ENCODE measurements at regions not wholly inside any gene's neighbourhood (a gene's known extent, or its start where the extent isn't known, plus 50 kb on each side); places are given as distances from the start of the nearest gene placed in this dataset.

DNA sequence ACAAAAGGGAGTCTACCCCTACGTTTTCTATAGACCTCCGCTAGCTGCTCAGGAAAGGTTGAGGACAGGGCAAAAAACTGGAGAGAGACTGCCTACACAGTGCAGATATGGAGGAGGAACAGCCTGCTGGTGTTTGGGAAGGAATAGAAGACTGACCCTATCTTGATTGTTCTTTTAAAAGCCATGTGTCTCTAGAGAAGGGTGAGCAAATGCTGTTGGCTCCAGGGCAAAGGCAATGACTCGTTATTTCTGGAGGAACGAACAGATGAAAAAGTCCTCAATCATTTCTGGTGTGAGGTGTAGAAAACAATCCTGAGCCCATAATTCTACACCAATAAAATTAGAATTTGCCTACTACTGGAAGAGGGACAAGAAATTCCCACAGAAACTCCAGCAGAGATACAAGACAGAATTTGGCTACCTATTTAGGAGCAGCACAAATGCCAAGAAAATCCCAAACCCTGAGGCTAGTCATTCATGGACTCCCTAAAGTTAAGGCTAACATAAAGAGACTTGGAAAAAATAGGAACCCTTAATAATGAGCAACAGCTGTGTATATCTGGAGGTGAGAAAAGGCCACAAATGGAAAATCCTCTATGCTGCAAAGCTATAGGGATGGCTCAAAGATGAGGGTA lies 1206.3 kb upstream of the CNTN5 start:
- no peak for DNase-seq

DNA sequence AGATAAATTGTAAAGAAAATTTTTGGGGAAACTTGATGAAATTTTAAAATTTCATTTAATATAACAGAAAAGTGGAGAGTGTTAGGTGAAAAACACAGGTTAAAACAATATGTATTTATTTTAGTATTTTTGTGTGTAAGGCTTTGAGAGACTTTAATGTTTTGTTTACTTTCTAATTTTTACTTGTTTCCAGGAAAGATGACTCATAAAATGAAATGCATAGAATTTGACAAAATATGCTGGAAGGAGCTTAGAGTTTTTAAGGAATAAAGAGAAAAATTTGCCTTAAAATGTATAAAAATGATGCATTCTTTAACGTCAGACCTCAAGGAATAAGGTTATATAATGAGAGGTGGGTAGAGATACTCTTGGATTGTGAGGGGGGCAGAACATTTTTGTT lies 1205.1 kb upstream of the CNTN5 start:
- no peak for DNase-seq

DNA sequence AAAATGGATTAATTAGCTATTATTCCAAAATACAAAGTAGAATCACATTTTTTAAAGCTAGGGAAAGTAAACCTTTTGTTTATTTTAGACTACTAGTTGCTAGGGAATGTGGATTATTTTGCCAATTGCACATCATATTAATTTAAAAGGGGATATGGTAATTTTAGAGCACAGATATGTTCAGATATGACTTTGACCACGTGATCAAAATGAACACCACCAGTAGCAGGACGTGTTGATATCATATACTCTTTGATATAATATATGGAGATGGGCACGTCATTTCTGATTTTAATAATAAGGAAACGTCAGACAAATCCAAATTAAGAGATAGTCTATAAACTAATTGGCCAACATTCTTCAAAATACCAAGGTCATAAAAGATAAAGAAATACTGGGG lies 1188.3 kb upstream of the CNTN5 start:
- no peak for DNase-seq

DNA sequence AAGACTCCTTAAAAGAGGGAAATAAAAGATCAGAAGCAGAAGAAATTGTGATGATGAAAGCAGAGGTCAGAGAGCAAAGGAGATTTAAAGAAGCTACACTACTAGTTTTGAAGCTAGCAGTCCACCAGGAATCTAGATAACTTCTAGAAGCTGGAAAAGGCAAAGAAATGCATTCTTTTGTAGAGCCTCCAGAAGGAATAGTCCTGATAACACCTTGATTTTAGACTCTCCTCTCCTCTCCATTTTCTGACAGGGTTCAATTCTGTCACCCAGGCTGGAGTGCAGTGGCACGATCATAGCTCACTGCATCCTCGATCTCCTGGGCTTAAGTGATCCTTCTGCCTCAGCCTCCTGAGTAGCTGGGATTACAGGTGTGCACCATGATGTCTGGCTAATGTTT lies 1187.3 kb upstream of the CNTN5 start:
- no peak for DNase-seq

DNA sequence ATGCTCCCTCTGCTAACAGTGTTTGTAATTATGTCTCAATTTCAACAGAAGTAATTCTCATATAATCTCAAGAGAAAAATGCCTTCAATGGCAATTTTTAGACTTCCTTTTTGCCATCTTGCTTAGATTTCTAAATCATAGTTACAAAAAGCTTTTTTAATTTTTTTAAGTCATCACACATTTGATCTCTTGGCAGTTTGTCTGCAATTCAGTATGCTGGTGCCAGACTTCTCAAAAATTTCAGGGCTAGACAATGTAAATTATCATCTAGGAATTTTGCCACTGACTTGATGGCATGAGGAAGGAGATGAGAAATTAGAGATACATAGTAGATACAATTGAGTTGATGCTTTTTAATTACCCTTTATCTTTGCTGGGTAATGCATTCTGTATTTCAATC lies 1176.7 kb upstream of the CNTN5 start:
- no peak for DNase-seq

DNA sequence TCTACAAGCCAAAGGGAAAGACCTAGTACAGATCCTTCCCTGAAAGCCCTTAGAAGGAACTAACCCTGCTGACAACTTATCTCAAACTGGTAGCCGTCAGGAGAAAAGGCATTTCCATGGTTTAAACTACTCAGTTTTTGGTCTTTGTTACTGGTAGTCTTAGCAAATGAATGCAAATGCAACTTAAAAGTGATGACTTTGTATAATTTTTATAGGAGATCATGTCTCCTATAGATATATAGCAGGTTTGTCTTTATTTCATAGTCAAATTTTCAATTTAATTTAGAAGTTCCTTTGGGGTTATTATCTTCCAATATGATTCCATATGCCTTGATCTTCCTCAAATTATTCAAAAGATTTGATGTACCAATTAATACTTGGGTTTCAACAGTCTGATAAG lies 1173.0 kb upstream of the CNTN5 start:
- no peak for DNase-seq

DNA sequence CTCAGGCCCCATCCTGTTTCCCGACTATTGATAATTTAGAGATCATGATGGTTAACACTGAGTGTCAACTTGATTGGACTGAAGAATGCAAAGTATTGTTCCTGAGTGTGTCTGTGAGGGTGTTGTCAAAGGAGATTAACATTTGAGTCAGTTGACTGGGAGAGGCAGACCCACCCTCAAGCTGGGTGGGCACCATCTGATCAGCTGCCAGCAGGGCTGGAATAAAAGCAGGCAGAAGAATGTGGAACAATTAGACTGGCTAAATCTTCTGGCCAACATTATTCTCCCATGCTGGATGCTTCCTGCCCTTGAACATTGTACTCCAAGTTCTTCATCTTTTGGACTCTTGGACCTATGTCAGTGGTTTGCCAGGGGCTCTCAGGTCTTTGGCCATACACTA lies 1170.0 kb upstream of the CNTN5 start:
- no peak for DNase-seq

DNA sequence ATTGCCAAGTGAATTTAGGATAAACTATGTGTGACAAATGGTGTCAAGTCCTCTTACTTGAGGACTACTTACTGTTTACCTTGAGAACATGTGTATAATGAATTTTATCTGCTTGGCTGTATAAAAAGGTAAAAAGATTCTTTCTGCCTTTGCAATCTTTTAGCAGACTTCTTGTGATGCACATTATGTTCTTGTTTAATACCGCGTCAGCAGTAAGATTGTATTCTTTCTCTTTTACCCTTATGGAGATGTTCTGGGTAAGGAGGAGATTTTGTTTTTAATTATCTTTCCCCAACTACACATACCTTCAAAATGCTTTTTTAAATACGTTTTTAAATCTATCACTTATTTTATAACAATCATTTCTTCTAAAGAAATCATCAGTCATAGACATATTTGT lies 1166.4 kb upstream of the CNTN5 start:
- DNase-seq = no peak

DNA sequence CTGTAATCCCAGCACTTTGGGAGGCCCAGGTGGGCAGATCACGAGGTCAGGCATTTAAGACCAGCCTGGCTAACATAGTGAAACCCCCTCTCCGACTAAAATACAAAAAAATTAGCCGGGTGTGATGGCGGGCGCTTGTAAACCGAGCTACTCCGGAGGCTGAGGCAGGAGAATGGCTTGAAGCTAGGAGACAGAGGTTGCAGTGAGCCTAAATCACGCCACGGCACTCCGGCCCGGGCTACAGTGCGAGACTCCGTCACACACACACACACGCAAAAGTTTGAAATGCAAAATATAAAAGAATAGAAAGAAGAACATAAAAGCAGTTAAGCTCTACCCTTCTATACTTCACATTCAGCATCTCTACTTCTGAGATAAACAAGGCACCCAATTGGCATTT lies 1165.9 kb upstream of the CNTN5 start:
- DNase-seq = no peak

DNA sequence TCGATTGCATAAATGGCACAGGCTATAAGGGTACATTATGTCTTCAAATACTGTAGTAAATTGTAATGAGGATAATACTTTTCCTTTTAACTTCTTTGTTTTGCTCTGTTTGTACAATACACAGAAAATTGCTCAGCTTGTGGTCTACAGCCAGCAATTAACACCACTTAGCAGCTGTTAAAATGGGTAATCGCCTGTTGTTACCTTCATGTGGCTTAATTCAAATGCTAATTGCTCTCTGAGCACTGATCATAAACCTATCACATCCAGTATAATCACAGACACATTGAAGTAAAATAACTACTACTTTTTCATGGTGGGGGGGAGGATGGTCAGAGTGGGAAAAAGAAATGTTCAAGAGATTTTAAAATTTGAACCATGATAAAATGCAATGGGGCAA lies 1164.1 kb upstream of the CNTN5 start:
- DNase-seq = no peak

DNA sequence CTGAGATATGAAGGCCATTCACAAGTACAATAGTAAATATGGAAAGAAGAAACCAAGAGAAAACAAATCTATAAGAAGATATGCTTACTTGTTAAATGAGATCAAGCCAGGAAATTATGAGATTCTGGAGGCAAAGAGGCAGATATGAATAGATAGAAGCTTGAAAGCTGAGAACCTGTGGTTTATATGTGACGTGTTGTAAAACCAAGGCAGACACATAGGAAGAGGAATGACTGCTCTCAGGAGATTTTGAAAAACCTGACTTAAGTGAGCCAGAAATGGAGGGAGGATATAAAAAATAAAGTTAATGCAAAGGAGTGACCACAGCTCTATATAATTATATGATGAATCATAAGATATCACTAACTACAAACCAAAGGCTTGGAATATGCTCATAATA lies 1160.5 kb upstream of the CNTN5 start:
- no peak for DNase-seq

DNA sequence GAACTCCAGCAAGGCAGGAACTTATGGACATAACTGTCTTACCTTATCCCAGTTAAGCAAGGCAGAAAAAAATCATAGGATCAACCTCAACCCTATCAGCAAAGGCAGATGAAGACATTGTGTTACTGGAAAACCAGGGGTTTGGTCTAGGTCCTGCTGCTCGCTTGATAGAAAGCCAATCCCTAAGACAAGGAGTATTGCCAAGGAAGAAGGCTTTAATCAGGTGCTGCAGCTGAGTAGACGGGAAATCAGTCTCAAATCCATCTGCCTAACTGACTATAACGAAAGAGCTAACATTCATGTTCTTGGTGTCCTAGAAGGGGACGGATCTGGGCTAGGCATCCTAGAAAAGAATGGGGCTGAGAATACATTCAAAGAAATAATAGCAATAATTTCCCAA lies 1158.7 kb upstream of the CNTN5 start:
- no peak for DNase-seq

DNA sequence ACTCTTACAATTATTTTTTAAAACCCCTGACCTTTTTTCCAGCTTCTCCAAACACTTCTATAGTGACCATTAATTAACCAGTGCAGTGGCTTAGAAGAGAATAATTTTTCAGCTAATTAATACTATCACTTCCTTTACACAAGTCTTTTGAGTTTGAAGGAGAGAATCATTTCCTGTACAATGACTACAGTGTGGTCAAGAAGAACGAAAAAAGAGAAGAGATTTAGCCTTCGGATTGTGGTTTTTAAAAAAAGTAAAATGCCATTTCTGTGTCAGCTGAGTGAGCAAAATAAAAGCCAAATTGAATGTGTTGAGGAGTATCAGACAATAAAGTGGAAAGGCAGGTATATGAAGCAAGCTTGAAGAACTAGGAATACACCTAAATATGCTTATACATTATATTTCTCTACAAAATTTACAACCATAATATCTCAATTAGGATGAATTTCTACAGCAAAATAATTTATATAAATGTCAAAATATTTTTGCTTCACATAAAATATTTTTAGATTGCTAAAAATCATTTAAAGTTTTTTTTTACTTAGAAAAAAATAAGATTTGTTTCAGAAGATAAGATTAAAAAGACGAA lies 1155.2 kb upstream of the CNTN5 start:
- DNase-seq = no peak

DNA sequence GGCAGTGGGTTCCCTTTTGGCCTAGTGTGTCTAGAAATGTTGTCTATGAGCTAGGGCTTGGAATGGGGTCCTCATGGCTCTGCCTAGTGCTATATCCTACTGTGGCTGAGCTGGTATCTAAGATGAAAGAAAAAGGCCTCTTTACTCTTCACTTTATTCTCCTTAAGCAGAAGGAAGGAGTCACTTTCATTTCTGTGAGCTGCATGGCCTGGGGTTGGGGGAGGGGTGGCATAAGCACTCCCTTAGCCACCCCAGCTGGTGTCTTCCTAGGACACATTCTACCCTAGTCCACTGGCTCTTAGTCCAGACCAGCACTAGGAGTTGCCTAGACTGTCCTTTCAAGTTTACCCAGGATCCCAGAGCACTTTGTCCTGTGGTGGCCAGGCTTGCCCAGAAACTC lies 1148.9 kb upstream of the CNTN5 start:
- DNase-seq = no peak

DNA sequence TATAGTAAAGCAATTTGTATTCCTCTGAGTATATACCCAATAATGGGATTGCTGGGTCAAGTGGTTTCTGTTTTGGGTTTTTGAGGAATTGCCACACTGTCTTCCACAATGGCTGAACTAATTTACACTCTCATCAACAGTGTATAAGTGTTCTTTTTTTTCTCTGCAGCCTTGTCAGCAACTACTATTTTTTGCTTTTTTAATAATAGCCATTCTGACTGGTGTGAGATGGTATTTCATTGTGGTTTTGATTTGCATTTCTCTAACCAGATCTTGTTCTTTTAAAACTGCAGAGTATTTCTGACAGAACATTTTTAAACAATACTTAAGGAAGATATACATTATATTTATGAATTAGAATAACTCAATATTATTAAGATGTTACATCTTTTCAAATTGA lies 1140.5 kb upstream of the CNTN5 start:
- DNase-seq = no peak

DNA sequence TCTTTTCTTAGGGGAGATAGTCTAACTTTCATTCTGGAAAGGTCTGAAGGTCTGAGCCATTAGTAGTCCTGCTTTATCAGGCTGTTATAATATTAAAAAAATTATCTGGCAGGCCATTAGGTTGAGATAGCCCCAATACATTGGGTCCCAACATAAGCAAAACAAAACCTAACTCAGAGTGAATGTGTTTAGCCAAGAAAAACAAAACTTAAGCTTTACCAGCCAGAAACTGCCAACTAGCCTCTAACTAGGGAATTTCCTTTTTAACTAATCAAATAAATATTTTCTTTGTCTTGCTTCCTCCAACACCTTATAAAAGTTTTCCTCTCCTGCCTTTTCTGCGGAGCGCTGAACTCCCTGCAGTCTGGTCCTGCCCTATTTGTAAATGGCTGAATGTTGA lies 1137.7 kb upstream of the CNTN5 start:
- no peak for DNase-seq

DNA sequence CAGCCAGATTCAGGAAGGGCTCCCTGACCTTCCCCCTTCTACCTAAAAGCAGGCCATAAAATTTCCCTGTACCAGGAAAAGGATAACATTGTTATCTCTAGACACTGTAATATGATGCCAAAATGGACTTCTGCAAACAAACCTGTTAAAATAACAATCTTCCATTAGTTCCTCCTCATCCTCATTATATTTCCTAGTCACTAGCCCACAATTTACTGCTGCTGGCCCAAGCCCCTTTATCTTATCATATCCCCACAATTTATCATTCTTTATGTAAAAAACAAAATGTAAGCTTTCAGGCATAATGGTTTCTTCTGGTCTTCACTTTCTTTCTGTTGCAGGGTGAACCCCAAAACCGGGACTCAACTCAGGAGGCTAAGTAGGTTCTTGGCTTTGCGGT lies 1132.1 kb upstream of the CNTN5 start:
- DNase-seq = no peak

DNA sequence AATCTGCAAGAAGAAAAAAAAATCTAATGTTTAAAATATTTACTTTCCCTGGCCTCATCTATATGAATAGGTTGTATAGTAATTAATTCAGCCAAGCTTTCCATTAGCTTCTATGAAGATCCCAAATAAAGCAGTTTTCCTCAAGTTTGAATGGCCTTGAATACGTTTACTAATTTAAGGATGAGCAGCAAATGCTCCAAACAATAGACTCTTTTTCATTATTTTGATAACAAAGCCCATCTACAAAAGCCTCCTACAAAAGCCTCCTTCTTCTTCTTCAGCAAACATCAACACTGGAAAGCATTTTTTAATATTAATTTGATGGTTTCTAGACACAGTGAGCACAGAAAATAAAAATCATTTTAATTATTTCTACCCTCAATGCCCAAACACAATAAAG lies 1130.3 kb upstream of the CNTN5 start:
- no peak for DNase-seq

DNA sequence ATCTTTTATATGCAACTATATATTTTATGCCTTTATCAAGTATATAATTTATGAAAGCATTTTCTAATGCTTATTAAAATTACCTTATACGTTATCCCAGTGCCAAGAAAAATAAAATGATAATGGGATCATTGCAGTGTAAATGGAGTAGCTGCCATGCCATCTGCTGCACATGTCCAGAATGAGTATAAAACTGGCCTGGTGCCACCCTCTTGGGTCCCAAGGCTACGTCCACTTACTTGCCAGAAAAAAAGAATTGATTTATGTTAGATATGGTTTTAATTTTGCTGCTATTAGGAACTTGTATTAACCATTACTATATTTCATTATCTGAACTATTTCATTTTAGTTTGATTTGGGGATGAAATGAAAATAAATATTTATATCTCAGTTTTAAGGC lies 1127.1 kb upstream of the CNTN5 start:
- no peak for DNase-seq

DNA sequence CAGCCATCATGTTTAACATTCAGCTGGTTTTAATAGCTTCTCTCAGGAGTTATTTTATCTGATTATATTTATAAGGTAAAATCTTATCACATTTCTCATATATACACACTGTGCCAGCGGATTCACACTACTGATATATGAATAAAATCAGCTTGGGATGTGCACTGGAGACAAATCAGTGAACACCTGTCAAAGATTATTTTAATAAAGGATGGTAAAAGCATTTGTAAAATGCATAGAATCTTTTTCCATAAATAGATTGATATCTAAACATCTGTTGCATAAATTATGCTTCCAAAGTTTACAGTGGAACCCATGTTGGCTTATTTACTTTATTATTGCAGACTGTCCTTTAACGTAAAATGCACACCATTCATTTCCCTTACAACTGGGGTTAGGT lies 1125.8 kb upstream of the CNTN5 start:
- DNase-seq = no peak

DNA sequence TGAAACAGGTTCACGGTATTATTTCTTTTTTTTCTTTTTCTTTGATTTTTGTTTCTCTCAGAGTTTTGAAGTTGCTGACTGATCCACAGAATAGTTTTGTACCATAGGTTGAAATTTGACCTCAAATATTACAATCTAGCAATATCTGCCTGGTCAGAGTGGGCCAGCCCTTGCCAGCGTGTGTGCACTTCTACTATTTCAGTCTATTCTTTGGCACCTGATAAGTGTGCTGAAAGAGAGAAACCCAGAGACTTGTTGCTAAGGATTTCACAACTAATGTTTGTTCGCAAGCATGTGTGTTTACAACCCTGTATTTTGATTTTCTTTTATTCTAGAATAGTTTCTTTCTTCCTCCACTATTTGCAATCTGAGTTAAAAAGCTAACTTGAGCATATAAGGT lies 1125.2 kb upstream of the CNTN5 start:
- DNase-seq = no peak

DNA sequence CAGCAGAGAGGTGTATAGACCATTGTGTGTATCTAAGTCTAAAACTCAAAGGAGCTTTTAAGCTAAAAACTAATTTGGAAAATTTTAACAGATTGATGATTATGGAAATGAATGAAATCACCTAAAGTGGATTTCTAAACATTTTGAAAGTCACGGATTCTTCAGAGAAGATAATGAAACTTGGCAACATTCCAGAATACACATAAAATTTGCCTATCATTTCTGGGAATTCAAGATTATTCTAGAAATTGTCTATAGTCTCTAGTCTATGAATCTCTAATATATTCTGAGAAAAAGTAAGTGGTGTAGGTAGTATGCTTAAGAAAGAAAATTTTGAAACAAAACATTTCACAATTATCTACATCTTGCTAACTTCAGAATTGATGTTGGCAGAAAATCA lies 1117.9 kb upstream of the CNTN5 start:
- DNase-seq = no peak

DNA sequence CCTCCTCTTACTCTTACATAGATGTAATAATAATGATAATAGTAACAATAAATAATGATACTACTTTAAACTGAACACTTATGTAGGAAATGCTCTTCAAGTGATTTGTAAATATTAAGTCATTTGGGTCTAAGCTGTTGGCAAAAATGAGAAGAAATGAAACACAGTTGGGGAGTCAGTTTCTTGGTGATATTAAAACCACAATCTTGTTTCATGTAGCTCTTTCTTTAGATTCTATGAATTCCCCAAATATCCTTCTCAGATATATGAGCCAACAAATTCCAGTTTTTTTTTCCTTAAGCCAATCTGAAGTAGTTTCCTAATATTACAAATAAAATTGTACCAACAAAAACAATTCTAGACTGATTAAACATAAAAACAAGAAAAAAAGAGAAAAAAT lies 1115.6 kb upstream of the CNTN5 start:
- no peak for DNase-seq

DNA sequence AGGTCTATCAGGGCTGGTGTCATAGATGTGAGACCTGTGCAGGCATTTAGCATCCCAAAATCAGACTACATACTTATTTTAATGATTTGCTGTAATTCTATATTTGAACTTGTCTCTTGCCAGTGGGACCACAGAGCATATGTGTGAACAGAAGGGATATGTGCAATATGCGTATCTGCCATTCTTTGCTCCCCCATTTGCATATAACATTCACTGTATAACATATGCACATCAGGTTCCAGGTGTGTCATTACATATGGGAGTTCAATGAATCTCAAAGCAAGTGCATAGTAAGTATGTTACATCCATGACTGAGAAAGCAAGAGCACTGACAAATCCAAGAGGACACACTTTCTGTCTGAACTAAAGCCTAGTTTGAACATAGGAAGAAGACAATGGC lies 1115.1 kb upstream of the CNTN5 start:
- DNase-seq = no peak

DNA sequence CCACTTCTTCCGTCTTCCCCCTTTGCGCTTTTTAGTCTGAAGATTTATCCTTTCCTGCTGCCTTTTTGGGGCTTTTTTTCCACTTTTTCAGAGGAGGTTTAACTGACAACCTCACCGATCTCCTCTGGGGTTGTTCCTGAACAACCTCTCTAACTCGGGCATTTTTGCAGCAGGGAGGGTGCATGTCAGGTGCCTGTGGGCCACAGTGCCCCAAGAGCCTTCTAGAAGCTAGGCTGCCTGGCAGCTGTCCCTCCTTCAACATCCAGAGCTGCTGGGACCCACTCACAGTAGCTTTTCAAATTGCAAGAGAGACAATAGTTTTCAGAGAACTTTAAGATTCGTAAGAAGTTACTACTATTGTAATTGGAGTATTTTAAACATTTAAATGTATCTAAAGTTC lies 1112.4 kb upstream of the CNTN5 start:
- DNase-seq = no peak
